Stimulated activated naive CD4-positive, alpha-beta T cell (primary cell): ENCODE measurements at regions not wholly inside any gene's neighbourhood (a gene's known extent, or its start where the extent isn't known, plus 50 kb on each side); places are given as distances from the start of the nearest gene placed in this dataset.
"Not testable (repeated sequence)": the region's sequence is repeated elsewhere in the genome, so short reads cannot be mapped to it uniquely, and the experiment has no call there.

Experiments
- DNase-seq, 6 experiments: peaks; one replicate each; lab custom pipeline; 2025; lab: John Stamatoyannopoulos, UW

DNA sequence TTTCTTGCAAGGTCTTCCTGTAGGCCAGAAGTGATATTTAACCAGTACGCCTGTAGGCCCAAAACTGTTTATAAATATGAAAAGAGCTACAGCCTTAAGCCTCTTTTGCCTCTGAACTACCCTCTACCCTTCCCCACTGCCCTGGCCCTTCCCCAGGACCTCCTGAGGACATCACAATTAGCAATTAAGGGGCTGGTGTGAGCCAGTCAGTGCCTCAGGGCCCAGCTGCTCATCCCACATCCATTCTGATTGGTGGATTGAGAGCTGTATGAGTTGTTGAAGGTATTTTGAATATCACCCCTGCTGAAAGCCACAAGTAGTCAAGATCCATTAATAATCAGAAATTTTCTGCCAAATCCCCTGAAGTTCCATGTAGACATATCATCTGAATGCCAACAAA, 126.3 kb upstream of the TACR1 start:
- DNase-seq = no peak

DNA sequence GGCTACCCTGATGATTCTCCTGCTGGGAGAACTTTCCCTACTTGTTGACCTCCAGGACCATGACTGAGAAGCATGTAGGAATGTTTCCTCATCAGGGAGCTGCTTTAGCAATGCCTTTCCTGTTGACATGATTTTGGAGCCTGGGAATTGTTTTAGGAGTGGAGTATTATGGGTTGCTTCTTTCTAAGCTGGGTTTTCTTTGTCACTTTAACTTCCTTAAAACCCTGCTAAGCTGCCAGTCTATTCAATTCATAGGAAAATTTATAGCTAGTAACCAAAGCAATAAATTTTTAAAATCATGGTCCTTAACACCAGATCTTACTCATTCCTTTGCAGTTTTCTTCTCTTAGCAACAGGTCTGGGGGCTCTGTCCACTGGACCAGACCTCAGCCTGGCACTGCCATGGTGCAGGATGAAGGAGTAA, 125.6 kb upstream of the TACR1 start:
- no peak for DNase-seq

GRCh38 chr2:75324141-75324540, 124.8 kb upstream of the TACR1 start:
- DNase-seq = no peak

DNA sequence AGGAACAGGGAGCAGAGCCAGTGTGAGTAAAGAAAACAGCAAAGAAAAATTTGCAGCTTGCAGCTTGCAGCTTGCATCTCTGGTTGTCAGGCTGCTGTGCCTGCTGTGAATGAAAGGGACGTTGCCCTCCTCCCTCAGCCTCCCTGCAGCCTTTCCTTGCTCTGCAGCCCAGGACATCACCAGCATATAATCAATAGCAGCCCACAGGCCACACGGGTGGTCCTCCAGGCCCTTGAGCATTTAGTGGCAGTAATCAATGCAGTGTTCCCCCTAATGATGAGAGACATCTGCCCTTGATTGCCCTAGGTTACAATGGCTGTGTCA, 122.2 kb upstream of the TACR1 start:
- no peak for DNase-seq

DNA sequence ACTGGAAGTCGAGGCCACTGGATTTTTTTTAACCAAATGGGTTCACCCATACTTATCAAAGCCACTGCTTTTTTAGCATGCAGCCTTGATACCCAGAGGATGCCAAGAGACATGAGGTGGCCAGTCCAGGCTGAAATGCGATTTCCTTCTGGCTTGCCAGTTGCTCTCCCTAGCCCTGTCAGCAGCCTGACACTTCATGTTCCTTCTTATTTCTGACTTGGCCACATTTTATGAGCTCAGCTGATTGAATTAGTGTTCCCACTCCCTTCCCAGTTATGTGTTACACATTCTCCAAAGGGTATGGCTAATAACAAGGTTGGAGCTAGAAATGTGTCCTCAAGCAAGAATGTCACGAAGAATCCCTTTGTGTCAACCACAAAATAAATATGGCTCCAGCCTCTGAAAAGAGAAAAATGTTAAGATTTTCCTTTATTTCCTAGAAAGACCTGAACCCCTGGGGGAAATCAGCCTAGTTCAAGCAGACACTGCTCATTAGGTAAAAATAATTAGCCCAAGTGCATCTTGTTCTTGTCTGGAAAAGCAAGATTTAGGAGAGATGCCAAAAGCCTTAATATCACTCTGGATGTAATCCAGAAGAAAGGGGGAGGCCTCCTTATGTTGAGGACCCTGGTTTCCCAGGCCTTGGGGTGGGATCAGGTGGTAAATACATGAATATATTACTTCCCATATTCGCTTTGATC, 121.7 kb upstream of the TACR1 start:
- DNase-seq = no peak

GRCh38 chr2:75319951-75320350, 120.6 kb upstream of the TACR1 start:
- no peak for DNase-seq

DNA sequence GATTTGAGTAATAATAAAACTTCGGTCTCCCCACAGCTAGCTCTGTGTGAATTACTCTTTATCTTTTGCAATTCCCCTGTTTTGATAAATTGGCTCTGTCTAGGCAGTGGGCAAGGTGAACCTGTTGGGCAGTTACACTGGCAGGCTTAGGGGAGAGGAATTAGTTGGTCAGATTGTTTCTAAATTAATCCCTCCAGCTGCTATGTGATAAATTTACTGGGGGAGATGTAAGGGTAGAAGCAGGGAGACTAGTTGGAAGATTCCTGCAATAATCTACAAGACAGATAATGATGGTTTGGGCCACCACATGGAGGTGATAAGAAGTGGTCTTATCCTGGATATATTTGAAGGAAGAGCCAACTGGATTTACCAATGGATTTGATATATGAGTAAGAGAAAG, 118.5 kb upstream of the TACR1 start:
- DNase-seq = no peak

GRCh38 chr2:75317316-75317715, 118.0 kb upstream of the TACR1 start:
- DNase-seq = no peak

DNA sequence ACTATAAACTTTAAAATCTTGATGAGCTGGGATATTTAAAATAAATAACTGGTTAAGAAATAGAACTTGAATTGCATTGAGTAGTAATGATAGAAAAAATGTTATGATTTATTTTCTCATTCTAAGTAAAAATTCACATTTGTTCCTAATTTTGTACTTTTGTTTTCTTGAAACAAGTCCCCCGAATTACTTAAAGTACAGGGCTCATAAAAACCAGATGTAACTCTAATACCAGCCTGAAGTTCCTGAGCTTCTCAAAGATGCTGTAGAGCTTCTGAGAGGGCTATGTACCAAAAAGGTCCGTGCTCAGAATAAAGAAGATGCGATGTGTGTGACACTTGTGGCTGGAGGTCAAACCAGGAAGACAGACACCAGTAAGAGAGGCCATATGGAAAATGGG, 116.1 kb upstream of the TACR1 start:
- no peak for DNase-seq

- DNase-seq = no peak
Measured at GRCh38 chr2:75311993-75312392, 112.7 kb upstream of the TACR1 start.

DNA sequence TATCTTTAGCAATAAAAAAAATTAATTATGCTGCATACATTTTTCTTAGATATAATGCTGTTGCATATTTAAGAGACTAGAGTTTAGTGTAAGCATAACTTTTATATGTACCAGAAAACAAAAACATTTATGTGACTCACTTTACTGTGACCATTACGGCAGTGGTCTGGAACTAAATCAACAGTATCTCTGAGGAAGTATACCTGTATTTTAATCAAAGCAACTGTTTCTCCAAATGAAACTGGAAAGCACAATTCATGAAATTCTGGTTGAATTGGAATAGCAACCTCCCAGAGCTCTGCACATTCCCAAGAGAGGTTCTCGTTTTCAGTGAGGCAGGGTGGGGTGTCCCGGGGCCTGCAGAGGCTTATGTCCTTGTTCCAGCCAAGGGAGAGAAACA, 112.2 kb upstream of the TACR1 start:
- no peak for DNase-seq

GRCh38 chr2:75310876-75311275, 111.6 kb upstream of the TACR1 start:
- no peak for DNase-seq

DNA sequence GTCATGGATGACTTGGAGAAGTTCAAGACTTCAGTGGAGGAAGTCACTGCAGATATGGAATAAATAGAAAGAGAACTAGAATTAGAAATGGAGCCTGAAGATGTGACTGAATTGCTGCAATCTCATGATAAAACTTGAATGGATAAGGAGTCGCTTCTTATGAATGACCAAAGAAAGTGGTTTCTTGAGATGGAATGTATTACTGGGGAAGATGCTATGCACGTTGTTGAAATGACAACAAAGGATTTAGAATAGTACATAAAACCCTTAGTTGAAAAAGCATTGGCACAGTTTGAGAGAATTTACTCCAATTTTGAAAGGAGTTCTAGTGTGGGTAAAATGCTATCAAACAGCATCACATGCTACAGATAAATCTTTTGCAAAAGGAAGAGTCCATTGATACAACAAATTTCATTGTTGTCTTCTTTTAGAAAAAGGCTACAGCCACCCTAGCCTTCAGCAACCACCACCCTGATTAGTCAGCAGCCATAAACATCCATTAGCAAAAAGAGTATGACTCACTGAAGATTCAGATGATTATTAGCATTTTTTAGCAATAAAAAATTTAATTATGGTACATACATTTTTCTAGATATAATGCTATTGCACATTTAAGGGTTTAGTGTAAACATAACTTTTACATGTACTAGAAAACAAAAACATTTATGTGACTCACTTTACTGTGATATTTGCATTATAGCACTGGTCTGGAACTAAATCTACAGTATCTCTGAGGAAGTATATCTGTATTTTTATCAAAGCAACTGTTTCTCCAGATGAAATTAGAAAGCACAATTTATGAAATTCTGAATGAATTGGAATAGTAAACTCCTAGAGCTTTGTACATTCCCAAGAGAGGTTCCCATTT, 110.5 kb upstream of the TACR1 start:
- no peak for DNase-seq

DNA sequence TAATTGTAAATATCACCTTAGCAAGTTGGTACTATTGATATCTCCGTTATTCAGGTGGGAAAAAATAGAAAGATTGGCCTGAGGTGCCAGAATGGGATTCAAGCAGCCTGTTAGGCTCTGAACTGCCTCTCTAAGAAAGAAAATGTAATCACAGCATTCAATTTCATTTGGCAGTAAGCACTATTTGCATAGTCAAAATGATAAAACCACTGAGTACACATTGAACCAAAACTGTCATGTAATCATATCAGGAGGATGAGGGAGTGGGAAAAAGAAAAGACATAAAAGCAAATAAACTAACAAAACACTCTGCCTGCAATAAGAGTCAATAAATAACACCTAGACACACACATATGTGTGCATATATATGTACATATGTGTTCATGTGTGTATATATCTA, 103.9 kb upstream of the TACR1 start:
- DNase-seq = no peak

DNA sequence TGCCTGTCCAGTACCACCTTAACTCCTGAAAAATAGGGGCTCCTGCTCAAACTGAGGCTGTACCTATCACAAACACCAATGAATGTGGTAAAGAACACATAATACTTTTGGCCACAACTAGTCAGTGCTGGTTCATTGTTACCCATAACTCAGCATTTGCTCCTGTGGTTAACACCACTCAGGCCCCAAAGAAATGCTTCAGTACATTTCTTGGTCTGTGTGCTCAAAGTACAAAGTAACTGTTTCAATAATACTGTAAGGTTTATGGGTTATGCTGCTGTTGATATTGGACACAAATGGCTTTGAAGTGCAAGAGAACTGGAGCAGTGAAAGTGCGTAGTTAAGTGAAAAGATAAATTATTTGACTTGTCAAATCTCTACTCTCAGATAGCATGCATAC, 95.0 kb upstream of the TACR1 start:
- DNase-seq = no peak

- no peak for DNase-seq
Measured at GRCh38 chr2:75292826-75293225, 93.5 kb upstream of the TACR1 start.

- DNase-seq = no peak
Measured at GRCh38 chr2:75290600-75291150, 91.4 kb upstream of the TACR1 start.

GRCh38 chr2:75289771-75290170, 90.5 kb upstream of the TACR1 start:
- DNase-seq = no peak

GRCh38 chr2:75289178-75289577, 89.9 kb upstream of the TACR1 start:
- not testable (repeated sequence) for DNase-seq

DNA sequence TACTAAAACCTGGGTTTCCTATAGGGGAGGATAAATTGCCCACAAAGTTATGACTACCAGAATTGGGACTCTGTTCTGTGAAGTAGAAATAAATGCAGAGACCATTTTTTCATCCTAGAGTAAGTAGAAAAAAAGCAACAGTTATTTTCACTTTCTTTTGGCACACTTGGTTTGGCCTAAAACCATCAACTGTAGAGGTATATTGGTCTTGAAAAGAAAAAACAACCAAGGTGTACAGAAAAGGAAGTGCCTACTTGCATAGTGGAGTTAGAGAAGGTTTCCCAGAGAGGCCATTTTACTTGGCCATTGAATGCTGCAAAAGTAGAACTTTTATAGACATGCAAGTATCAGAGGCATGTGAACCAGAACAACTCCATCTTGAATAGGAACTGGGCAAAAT, 89.4 kb upstream of the TACR1 start:
- DNase-seq = no peak

DNA sequence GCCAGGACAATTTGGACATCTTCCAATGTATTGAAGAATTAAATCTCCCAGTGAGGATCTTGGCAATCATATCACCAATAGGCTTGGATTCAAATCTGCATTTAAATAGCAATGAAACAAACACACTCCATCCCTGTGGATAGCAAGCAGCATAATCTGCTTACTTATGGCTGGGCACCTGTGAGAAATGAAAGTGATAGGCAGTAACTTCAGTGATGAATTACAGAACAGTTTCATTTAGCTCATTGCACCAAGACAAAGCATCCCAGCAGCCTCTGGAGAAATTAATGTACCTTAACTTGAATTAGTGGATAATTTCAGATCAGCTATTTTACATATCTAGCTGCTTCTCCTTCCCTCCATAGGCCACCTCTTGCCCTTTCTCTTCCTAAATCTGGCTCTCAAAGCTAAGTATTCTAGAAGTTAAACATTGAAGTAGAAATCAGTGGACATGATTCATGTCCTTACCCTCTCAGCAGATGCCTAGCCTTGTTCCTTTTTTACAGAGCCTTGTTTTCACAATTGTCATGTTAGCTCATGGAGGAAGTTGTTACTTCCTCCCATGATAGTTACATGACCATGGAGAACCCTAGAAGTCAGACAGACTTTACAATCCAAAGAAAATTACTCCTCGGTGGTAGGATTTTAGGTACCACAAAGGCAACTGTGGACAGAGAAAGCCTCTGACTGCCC, 88.5 kb upstream of the TACR1 start:
- DNase-seq = no peak

- no peak for DNase-seq
Measured at GRCh38 chr2:75284345-75284744, 85.0 kb upstream of the TACR1 start.
